Large intestine (tissue), 3 donors: ENCODE measurements at regions not wholly inside any gene's neighbourhood (a gene's known extent, or its start where the extent isn't known, plus 50 kb on each side); places are given as distances from the start of the nearest gene placed in this dataset.
"Not testable (repeated sequence)": the region's sequence is repeated elsewhere in the genome, so short reads cannot be mapped to it uniquely, and the experiment has no call there.

Source experiments
- DNase-seq, 2 donors: peaks; one replicate each; pipeline versions ENCODE4 v3.0.0 to v3.0.0-alpha.2; 2013
- H3K27ac ChIP-seq: one replicate; pipeline ENCODE4 v1.5.1; 2013; ENCODE audit warnings: low read length
- H3K27me3 ChIP-seq: 2 replicates; pipeline ENCODE4 v1.6.1; 2013; ENCODE audit warnings: low read length; ENCODE audit not compliant: control insufficient read depth, insufficient read depth
- H3K36me3 ChIP-seq: 2 replicates; pipeline ENCODE4 v1.6.1; 2013; ENCODE audit warnings: low read length; ENCODE audit not compliant: control insufficient read depth, insufficient read depth
- H3K4me1 ChIP-seq: one replicate; pipeline ENCODE4 v1.6.1; 2013; ENCODE audit warnings: low read length; ENCODE audit not compliant: control insufficient read depth, insufficient read depth
- H3K4me3 ChIP-seq: one replicate; pipeline ENCODE4 v1.5.1; 2013; ENCODE audit warnings: low read length
- H3K9me3 ChIP-seq: one replicate; pipeline ENCODE4 v1.6.1; 2013; ENCODE audit warnings: mild to moderate bottlenecking, low read depth, low read length, moderate library complexity; ENCODE audit not compliant: control insufficient read depth
- WGBS: methylation state at CpG from one replicate; pipeline ENCODE4 v1.1.5; 2013; ENCODE audit warnings: low lambda C conversion rate; ENCODE audit not compliant: insufficient coverage; 5-methylcytosine and 5-hydroxymethylcytosine counted together

- H3K27me3 ChIP-seq, H3K4me3 ChIP-seq, DNase-seq, H3K27ac ChIP-seq, H3K36me3 ChIP-seq, H3K4me1 ChIP-seq: not testable (repeated sequence)
- peaks cover 10% of the 10 kb centered on the region for H3K9me3 ChIP-seq
- no CpG with 5 or more reads among the region's 6 CpGs for WGBS
Observed at GRCh38 chr2:123804126-123804525, 221.0 kb upstream of the CNTNAP5 start.

DNA sequence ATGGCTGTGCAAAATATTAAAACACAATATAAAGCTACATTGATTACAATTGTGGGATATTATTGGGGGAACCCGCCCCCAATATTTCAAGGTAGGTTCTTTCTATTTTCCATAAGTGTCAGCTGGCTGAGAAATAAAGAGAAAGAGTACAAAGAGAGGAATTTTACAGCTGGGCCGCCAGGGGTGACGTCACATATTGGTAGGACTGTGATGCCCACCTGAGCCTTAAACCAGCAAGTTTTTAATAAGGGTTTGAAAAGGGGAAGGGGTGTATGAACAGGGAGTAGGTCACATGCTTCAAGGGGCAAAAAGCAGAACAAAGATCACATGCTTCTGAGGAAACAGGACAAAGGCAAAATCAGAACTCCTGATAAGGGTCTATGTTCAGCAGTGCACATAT, 219.3 kb upstream of the CNTNAP5 start:
- no CpG with 5 or more reads among the region's 3 CpGs for WGBS
- not testable (repeated sequence) for H3K36me3 ChIP-seq, H3K4me3 ChIP-seq, DNase-seq, H3K27me3 ChIP-seq, H3K4me1 ChIP-seq, H3K27ac ChIP-seq
- peaks cover 13% of the 10 kb centered on the region for H3K9me3 ChIP-seq

- H3K27ac ChIP-seq: no peak overlapping the region
- WGBS: no CpG with 5 or more reads among the region's 2 CpGs
- no peaks in the 10 kb centered on the region for H3K36me3 ChIP-seq
- DNase-seq: no peak
- no peak overlapping the region for H3K4me3 ChIP-seq
- H3K4me1 ChIP-seq: no peaks in the 10 kb centered on the region
- H3K27me3 ChIP-seq: no peaks in the 10 kb centered on the region
- H3K9me3 ChIP-seq: peaks cover 13% of the 10 kb centered on the region
Observed at GRCh38 chr2:123808243-123808642, 216.8 kb upstream of the CNTNAP5 start.

- no peak for DNase-seq
- WGBS: 83% methylated on average over 1 of the region's 1 CpG
- H3K4me3 ChIP-seq: no peak overlapping the region
- H3K9me3 ChIP-seq: peaks cover 13% of the 10 kb centered on the region
- H3K4me1 ChIP-seq: no peaks in the 10 kb centered on the region
- H3K27ac ChIP-seq: no peak overlapping the region
- no peaks in the 10 kb centered on the region for H3K36me3 ChIP-seq
- H3K27me3 ChIP-seq: no peaks in the 10 kb centered on the region
Observed at GRCh38 chr2:123811846-123812245, 213.2 kb upstream of the CNTNAP5 start.

- H3K4me1 ChIP-seq: no peaks in the 10 kb centered on the region
- WGBS: no CpG with 5 or more reads among the region's 1 CpG
- no peak overlapping the region for H3K4me3 ChIP-seq
- no peaks in the 10 kb centered on the region for H3K27me3 ChIP-seq
- no peaks in the 10 kb centered on the region for H3K36me3 ChIP-seq
- H3K27ac ChIP-seq: no peak overlapping the region
- no peaks in the 10 kb centered on the region for H3K9me3 ChIP-seq
- no peak for DNase-seq
Observed at GRCh38 chr2:123816203-123816602, 208.9 kb upstream of the CNTNAP5 start.

DNA sequence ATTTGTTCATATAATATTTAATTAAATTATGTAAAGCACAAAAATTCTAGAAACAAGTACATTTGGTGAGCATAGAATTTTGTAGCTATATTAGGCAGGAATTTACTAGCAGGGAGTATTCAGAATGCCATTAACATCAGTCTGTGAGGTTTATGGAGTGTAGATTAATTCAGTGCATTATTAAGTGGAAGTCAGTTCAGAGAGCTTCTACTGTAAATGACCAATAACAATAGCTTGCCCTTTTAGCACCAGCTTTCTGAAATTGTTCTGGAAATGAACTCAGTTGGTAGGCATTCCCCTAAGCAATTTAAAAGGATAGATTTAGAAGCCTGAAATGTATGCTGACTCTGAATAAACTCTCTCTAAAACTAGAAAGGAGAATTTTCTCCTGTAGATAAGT, 208.2 kb upstream of the CNTNAP5 start:
- Histone ChIP-seq H3K27me3 (no peaks in the 10 kb centered on the region), H3K27ac (no peak overlapping the region), H3K4me3 (no peak overlapping the region), H3K9me3 (no peaks in the 10 kb centered on the region), H3K4me1 (no peaks in the 10 kb centered on the region), H3K36me3 (no peaks in the 10 kb centered on the region)
- DNase-seq: no peak

GRCh38 chr2:123826729-123827271, 198.3 kb upstream of the CNTNAP5 start:
- Histone ChIP-seq H3K9me3 (peaks cover 9% of the 10 kb centered on the region), H3K4me3 (no peak overlapping the region), H3K27ac (no peak overlapping the region), H3K36me3 (no peaks in the 10 kb centered on the region), H3K4me1 (no peaks in the 10 kb centered on the region), H3K27me3 (no peaks in the 10 kb centered on the region)
- WGBS: 100% methylated on average over 2 of the region's 26 CpGs
- DNase-seq: no peak

DNA sequence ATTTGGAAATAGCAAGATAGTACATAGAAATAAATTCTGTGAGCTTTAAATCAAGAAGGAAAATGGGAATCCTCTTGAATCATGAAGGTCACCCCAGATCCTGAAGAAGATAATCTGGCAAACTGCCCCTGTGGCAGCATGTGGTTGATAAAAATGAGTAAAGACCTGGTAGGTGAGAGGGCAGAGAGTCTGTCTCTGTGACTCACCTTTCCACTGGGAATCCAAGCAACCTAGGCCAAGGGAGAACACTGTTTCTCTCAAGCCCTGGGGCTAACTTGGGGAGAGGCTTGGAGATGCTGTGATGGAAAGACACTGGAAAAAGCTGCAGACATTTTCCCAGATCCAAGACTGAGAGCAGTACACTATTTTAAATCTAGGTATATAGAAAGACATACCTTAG, 185.8 kb upstream of the CNTNAP5 start:
- no peak for DNase-seq
- no peak overlapping the region for H3K4me3 ChIP-seq
- H3K9me3 ChIP-seq: peaks cover 13% of the 10 kb centered on the region
- no peak overlapping the region for H3K27ac ChIP-seq
- no peaks in the 10 kb centered on the region for H3K4me1 ChIP-seq
- H3K36me3 ChIP-seq: no peaks in the 10 kb centered on the region
- no peaks in the 10 kb centered on the region for H3K27me3 ChIP-seq

GRCh38 chr2:123840016-123840415, 185.1 kb upstream of the CNTNAP5 start:
- Histone ChIP-seq H3K27me3 (no peaks in the 10 kb centered on the region), H3K9me3 (peaks cover 14% of the 10 kb centered on the region), H3K4me1 (no peaks in the 10 kb centered on the region), H3K4me3 (no peak overlapping the region), H3K36me3 (no peaks in the 10 kb centered on the region), H3K27ac (no peak overlapping the region)
- DNase-seq: no peak

DNA sequence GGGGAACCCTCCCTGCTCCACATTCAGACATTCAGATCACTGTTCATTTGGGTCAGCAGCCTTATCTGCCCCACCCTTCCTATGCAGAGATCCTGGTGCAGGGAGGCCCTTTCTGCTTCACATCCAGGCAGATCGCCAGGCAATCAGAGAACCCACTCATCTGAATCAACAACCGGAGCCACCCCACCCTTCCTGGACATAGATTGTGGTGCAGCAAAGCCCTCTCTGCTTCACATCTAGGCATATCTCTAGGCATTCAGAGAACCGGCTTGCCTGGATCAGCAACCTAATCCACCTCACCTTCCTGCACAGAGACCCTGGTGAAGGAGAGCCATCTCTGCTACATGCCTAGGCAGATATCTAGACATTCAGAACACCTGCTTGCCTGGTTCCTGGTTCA, 184.5 kb upstream of the CNTNAP5 start:
- no peaks in the 10 kb centered on the region for H3K27me3 ChIP-seq
- H3K4me3 ChIP-seq: no peak overlapping the region
- no CpG with 5 or more reads among the region's 3 CpGs for WGBS
- H3K27ac ChIP-seq: no peak overlapping the region
- no peak for DNase-seq
- peaks cover 14% of the 10 kb centered on the region for H3K9me3 ChIP-seq
- H3K36me3 ChIP-seq: no peaks in the 10 kb centered on the region
- no peaks in the 10 kb centered on the region for H3K4me1 ChIP-seq

DNA sequence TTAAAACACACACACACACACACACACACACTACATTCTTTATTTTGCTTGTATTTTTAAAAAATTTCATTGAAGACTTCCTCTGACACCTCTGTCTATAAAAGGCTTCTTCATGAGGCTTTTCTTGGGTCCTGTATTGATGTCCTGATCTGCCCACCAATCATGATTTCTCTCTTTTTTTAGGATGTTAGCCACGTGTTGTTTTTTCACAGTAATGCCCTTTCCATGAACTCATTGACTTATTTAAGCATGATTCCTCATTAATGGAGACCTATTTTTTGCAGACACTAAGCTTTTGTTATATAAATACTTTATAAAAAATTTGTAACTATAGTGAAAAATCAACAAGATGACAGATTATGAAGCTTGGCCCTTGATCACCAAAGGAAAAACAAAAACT, 173.8 kb upstream of the CNTNAP5 start:
- H3K4me1 ChIP-seq: no peaks in the 10 kb centered on the region
- H3K27me3 ChIP-seq: no peaks in the 10 kb centered on the region
- no peak overlapping the region for H3K4me3 ChIP-seq
- peaks cover 5% of the 10 kb centered on the region for H3K9me3 ChIP-seq
- WGBS: 50% methylated on average over 1 of the region's 1 CpG
- DNase-seq: no peak
- no peaks in the 10 kb centered on the region for H3K36me3 ChIP-seq
- no peak overlapping the region for H3K27ac ChIP-seq
